CD4-positive, alpha-beta T cell (primary cell): ENCODE measurements at regions not wholly inside any gene's neighbourhood (a gene's known extent, or its start where the extent isn't known, plus 50 kb on each side); places are given as distances from the start of the nearest gene placed in this dataset.

ENCODE experiments used
- ATAC-seq: fragments of 200-7000 bp; cut with Tn5 transposase; one replicate; pipeline ENCODE4 v1.10.0; 2022; ENCODE audit warnings: mild to moderate bottlenecking; ENCODE audit not compliant: poor library complexity
- CTCF ChIA-PET: fragments of 350-600 bp; sonication (Branson Sonifier 250); formaldehyde crosslinking; loops from one replicate; lab custom pipeline; 2021; ENCODE audit warnings: antibody characterized with exemption, inconsistent platforms; lab: Charles Lee
- POLR2A ChIA-PET: fragments of 350-600 bp; sonication (Branson Sonifier 250); formaldehyde crosslinking; loops from one replicate; lab custom pipeline; 2021; ENCODE audit warnings: antibody characterized with exemption, inconsistent platforms; lab: Charles Lee
- DNase-seq, 14 experiments: peaks; one replicate each; pipeline ENCODE4 v3.0.0-alpha.2; 2013 to 2020; ENCODE audit warnings: mixed read lengths in 2 of 14
- H3K27ac ChIP-seq, 2 donors: one replicate each; pipeline versions ENCODE4 v1.5.1 to v1.7.0; 2013; ENCODE audit warnings: low read length in 2 of 2, low read depth in 1 of 2, mild to moderate bottlenecking in 1 of 2
- H3K27me3 ChIP-seq, 2 experiments: 1 replicate in 1 of 2; 2 replicates in 1 of 2; pipeline versions ENCODE4 v1.6.1 to v1.7.0; 2013; ENCODE audit warnings: low read length in 2 of 2, control low read depth in 1 of 2, mild to moderate bottlenecking in 1 of 2, moderate library complexity in 1 of 2; ENCODE audit not compliant: insufficient read depth in 2 of 2, control insufficient read depth in 1 of 2
- H3K36me3 ChIP-seq: one replicate; pipeline ENCODE4 v1.6.1; 2013; ENCODE audit warnings: low read length, control low read depth; ENCODE audit not compliant: insufficient read depth
- H3K4me1 ChIP-seq: one replicate; pipeline ENCODE4 v1.6.1; 2013; ENCODE audit warnings: low read length, control low read depth; ENCODE audit not compliant: insufficient read depth
- H3K4me3 ChIP-seq: one replicate; pipeline ENCODE4 v1.5.1; 2013; ENCODE audit warnings: mild to moderate bottlenecking, low read length, moderate library complexity
- H3K9me3 ChIP-seq, 2 experiments: 1 replicate in 1 of 2; 2 replicates in 1 of 2; pipeline versions ENCODE4 v1.6.1 to v1.7.0; 2013; ENCODE audit warnings: low read length in 2 of 2, mild to moderate bottlenecking in 2 of 2, control low read depth in 1 of 2, moderate library complexity in 1 of 2; ENCODE audit not compliant: control insufficient read depth in 1 of 2, insufficient read depth in 1 of 2
- H3K27ac Mint-ChIP-seq: one replicate; pipeline ENCODE4 v1.8.0; 2020; ENCODE audit warnings: mixed read lengths
- H3K27me3 Mint-ChIP-seq: one replicate; pipeline ENCODE4 v1.8.0; 2021; ENCODE audit warnings: mixed read lengths
- H3K36me3 Mint-ChIP-seq: one replicate; pipeline ENCODE4 v1.8.0; 2021; ENCODE audit warnings: low read depth, mixed read lengths
- H3K4me1 Mint-ChIP-seq: one replicate; pipeline ENCODE4 v1.8.0; 2021; ENCODE audit warnings: low read depth, mixed read lengths
- H3K4me3 Mint-ChIP-seq: one replicate; pipeline ENCODE4 v1.8.0; 2020; ENCODE audit warnings: mild to moderate bottlenecking, mixed read lengths
- H3K9me3 Mint-ChIP-seq: one replicate; pipeline ENCODE4 v1.8.0; 2020; ENCODE audit warnings: mixed read lengths
- intact Hi-C, 2 experiments: fragments of 100-400 bp; cut with DNase I in 1 of 2; cut with micrococcal nuclease in 1 of 2; formaldehyde crosslinking; loops; one replicate each; pipeline versions ENCODE4 v1.15.1 to v1.9.0; 2023 to 2025; cut with DNase I, micrococcal nuclease
- TF ChIP-seq, protein P1 (sequence below): fragments of 200-600 bp; IDR thresholded peaks from one replicate; pipeline ENCODE4 v1.8.0; 2022; ENCODE audit warnings: antibody characterized with exemption, mild to moderate bottlenecking

DNA sequence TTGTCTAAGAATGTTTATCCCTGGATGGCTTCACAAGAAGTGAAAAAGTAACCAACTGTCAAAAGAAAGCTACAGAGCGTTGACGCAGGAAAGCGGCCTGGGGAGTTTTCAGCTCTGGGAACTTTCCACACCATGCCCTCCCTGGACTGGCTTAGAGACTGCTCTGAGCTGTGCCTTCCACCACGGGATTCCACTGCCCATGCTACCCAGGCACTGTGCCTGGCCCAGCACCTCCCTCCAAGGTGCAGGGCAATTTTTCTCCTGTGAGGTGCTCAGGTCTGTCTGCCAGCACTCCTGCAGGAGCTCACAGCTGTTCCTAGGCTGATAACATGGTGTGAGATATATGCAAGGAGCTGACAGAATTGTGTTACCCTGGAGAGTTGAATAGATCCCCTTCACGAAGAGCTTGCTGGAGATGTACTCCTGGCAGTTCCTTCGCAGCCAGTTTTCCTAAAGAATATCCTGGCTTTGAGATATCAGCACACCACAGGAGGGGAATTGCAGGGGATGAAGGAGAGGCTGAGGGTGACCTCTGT, 258.3 kb upstream of the B3GAT1 start:
- peaks cover 3% of the 10 kb centered on the region for H3K9me3 Mint-ChIP-seq
- ATAC-seq, result no peak
- H3K4me1 ChIP-seq, result no peaks in the 10 kb centered on the region
- DNase-seq, result no peak
- TF ChIP-seq, protein P1, sequence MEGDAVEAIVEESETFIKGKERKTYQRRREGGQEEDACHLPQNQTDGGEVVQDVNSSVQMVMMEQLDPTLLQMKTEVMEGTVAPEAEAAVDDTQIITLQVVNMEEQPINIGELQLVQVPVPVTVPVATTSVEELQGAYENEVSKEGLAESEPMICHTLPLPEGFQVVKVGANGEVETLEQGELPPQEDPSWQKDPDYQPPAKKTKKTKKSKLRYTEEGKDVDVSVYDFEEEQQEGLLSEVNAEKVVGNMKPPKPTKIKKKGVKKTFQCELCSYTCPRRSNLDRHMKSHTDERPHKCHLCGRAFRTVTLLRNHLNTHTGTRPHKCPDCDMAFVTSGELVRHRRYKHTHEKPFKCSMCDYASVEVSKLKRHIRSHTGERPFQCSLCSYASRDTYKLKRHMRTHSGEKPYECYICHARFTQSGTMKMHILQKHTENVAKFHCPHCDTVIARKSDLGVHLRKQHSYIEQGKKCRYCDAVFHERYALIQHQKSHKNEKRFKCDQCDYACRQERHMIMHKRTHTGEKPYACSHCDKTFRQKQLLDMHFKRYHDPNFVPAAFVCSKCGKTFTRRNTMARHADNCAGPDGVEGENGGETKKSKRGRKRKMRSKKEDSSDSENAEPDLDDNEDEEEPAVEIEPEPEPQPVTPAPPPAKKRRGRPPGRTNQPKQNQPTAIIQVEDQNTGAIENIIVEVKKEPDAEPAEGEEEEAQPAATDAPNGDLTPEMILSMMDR, result no peak
- no peak overlapping the region for H3K27ac Mint-ChIP-seq
- H3K4me1 Mint-ChIP-seq, result no peaks in the 10 kb centered on the region
- H3K36me3 ChIP-seq, result no peaks in the 10 kb centered on the region
- H3K27me3 ChIP-seq, result peaks cover 4 to 22% of the 10 kb centered on the region in 2 experiments
- peaks cover 0 to 17% of the 10 kb centered on the region in 2 experiments for H3K9me3 ChIP-seq
- POLR2A ChIA-PET, result no interaction called here
- H3K4me3 ChIP-seq, result no peak overlapping the region
- H3K27ac ChIP-seq, result no peak overlapping the region
- H3K27me3 Mint-ChIP-seq, result peaks cover 15% of the 10 kb centered on the region
- H3K4me3 Mint-ChIP-seq, result no peak overlapping the region
- H3K36me3 Mint-ChIP-seq, result no peaks in the 10 kb centered on the region
- CTCF ChIA-PET, result no interaction called here
- intact Hi-C loops, result no loop called here

GRCh38 chr11:134669796-134670195, 257.8 kb upstream of the B3GAT1 start:
- Histone ChIP-seq H3K9me3 (peaks cover 0 to 21% of the 10 kb centered on the region in 2 experiments), H3K27ac (no peak overlapping the region), H3K27me3 (peaks cover 4 to 22% of the 10 kb centered on the region in 2 experiments), H3K4me3 (no peak overlapping the region), H3K4me1 (no peaks in the 10 kb centered on the region), H3K36me3 (no peaks in the 10 kb centered on the region)
- TF ChIP-seq, protein P1, result no peak
- POLR2A ChIA-PET, result no interaction called here
- intact Hi-C loops, result no loop called here
- ATAC-seq (no peak), DNase-seq (no peak)
- Mint-ChIP-seq H3K9me3 (peaks cover 3% of the 10 kb centered on the region), H3K4me1 (no peaks in the 10 kb centered on the region), H3K4me3 (no peak overlapping the region), H3K27me3 (peaks cover 15% of the 10 kb centered on the region), H3K36me3 (no peaks in the 10 kb centered on the region), H3K27ac (no peak overlapping the region)
- CTCF ChIA-PET, result no interaction called here

DNA sequence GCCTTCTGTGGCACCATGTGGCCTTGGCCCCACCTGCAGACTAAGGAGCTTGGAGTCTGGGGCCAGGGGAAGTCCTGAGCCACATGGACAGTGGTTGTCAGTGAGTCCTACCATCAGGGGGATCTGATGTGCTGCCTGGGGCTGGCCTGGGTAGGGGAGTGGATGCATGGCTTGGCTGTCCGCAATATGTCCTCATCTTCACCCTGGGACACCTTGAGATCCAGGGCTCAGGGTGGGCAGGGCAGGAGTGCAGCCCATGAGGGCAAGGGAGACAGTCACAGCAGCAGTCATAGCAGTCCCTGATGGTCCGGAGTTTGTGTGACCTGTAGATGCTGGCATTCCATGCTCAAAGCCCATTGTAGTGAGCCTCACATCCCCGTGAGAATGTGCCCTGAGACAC, 256.8 kb upstream of the B3GAT1 start:
- ChIA-PET CTCF (no interaction called here), POLR2A (no interaction called here)
- no peaks in the 10 kb centered on the region for H3K4me1 ChIP-seq
- ATAC-seq (no peak), DNase-seq (no peak)
- no peaks in the 10 kb centered on the region for H3K36me3 ChIP-seq
- H3K4me1 Mint-ChIP-seq, result no peaks in the 10 kb centered on the region
- H3K9me3 Mint-ChIP-seq, result peaks cover 3% of the 10 kb centered on the region
- no peak overlapping the region for H3K4me3 Mint-ChIP-seq
- H3K4me3 ChIP-seq, result no peak overlapping the region
- intact Hi-C loops, result no loop called here
- no peak overlapping the region for H3K27ac Mint-ChIP-seq
- no peaks in the 10 kb centered on the region for H3K36me3 Mint-ChIP-seq
- H3K27ac ChIP-seq, result no peak overlapping the region
- TF ChIP-seq, protein P1, result no peak
- peaks cover 15% of the 10 kb centered on the region for H3K27me3 Mint-ChIP-seq
- H3K9me3 ChIP-seq, result peaks cover 0 to 24% of the 10 kb centered on the region in 2 experiments
- peaks cover 4 to 22% of the 10 kb centered on the region in 2 experiments for H3K27me3 ChIP-seq
